ENCODE measurements at regions not wholly inside any gene's neighbourhood (a gene's known extent, or its start where the extent isn't known, plus 50 kb on each side); places are given as distances from the start of the nearest gene placed in this dataset.

- H3K4me3 ChIP-seq (ENCODE audit: control extremely low read depth in 1 of 5, extremely low read depth in 1 of 5, insufficient read depth in 1 of 5, low read depth in 2 of 5, low read length in 4 of 5): no peak overlapping the region
- DNase-seq (no peak), ATAC-seq (ENCODE audit: low read depth) (no peak)
- peaks cover 28 to 46% of the 10 kb centered on the region in 2 donors for H3K4me1 ChIP-seq (ENCODE audit: control insufficient read depth in 2 of 2, insufficient read depth in 2 of 2, low read length in 2 of 2)
- H3K9me3 Mint-ChIP-seq (ENCODE audit: insufficient read depth): peaks cover 6% of the 10 kb centered on the region
- no peaks in the 10 kb centered on the region for H3K36me3 ChIP-seq (replicated peaks in 1 of 2; ENCODE audit: control extremely low read depth in 1 of 2, control insufficient read depth in 1 of 2, extremely low read depth in 1 of 2, insufficient read depth in 2 of 2, low read length in 1 of 2)
- peaks cover 0 to 23% (median 5%) of the 10 kb centered on the region in 3 donors for H3K9me3 ChIP-seq (ENCODE audit: control extremely low read depth in 1 of 3, control insufficient read depth in 2 of 3, insufficient read depth in 1 of 3, low read length in 2 of 3)
- no peak overlapping the region for H3K27ac Mint-ChIP-seq
- H3K79me2 ChIP-seq (ENCODE audit: control insufficient read depth, insufficient read depth, low read length): no peaks in the 10 kb centered on the region
- no peak overlapping the region for H3K27ac ChIP-seq (ENCODE audit: low read length in 2 of 2)
- WGBS (ENCODE audit: insufficient coverage): 95% methylated on average over 20 of the region's 23 CpGs
- POLR2A ChIA-PET: no interaction called here
- peaks cover 33% of the 10 kb centered on the region for H3K27me3 Mint-ChIP-seq
- H3K9ac ChIP-seq (ENCODE audit: low read length): no peak overlapping the region
- intact Hi-C loops (cut with micrococcal nuclease): no loop called here
- CTCF ChIA-PET: no interaction called here
- H2AFZ ChIP-seq (ENCODE audit: insufficient read depth, low read depth, low read length, poor library complexity, severe bottlenecking): no peak overlapping the region
- TF ChIP-seq EZH2 (IDR thresholded peaks at IDR 0.05; ENCODE audit: borderline replicate concordance, insufficient read depth, low read depth, low read length, poor library complexity, severe bottlenecking) (no peak), CTCF (IDR thresholded peaks at IDR 0.05) (no peak)
- H3K4me1 Mint-ChIP-seq: peaks cover 46% of the 10 kb centered on the region
- H3K4me3 Mint-ChIP-seq: no peak overlapping the region
- H3K4me2 ChIP-seq (replicated peaks; ENCODE audit: low read depth, low read length, poor library complexity, severe bottlenecking): no peak overlapping the region
- H4K20me1 ChIP-seq (ENCODE audit: control insufficient read depth, insufficient read depth, low read length, poor library complexity, severe bottlenecking): no peaks in the 10 kb centered on the region
- H3K27me3 ChIP-seq (replicated peaks in 1 of 4; ENCODE audit: control extremely low read depth in 1 of 4, control insufficient read depth in 3 of 4, insufficient read depth in 4 of 4, low read length in 3 of 4): peaks cover 0 to 11% (median 3%) of the 10 kb centered on the region in 4 experiments
These were observed 123.4 kb downstream of the CRYAA start for GRCh38 chr21:43292041-43292865.

GRCh38 chr21:43291347-43291950 is 122.6 kb downstream of the CRYAA start:
- no peak for ATAC-seq (ENCODE audit: low read depth)
- H3K79me2 ChIP-seq (ENCODE audit: control insufficient read depth, insufficient read depth, low read length): no peaks in the 10 kb centered on the region
- DNase-seq: no peak
- H3K9me3 ChIP-seq (ENCODE audit: control extremely low read depth in 1 of 3, control insufficient read depth in 2 of 3, insufficient read depth in 1 of 3, low read length in 2 of 3): peaks cover 0 to 23% (median 5%) of the 10 kb centered on the region in 3 donors
- ChIA-PET POLR2A (no interaction called here), CTCF (no interaction called here)
- H3K4me2 ChIP-seq (replicated peaks; ENCODE audit: low read depth, low read length, poor library complexity, severe bottlenecking): no peak overlapping the region
- Mint-ChIP-seq H3K4me1 (peaks cover 39% of the 10 kb centered on the region), H3K9me3 (ENCODE audit: insufficient read depth) (peaks cover 6% of the 10 kb centered on the region), H3K27ac (no peak overlapping the region), H3K27me3 (peaks cover 27% of the 10 kb centered on the region), H3K4me3 (no peak overlapping the region)
- intact Hi-C loops (cut with micrococcal nuclease): no loop called here
- H3K9ac ChIP-seq (ENCODE audit: low read length): no peak overlapping the region
- H3K27ac ChIP-seq (ENCODE audit: low read length in 2 of 2): no peak overlapping the region
- H2AFZ ChIP-seq (ENCODE audit: insufficient read depth, low read depth, low read length, poor library complexity, severe bottlenecking): no peak overlapping the region
- H4K20me1 ChIP-seq (ENCODE audit: control insufficient read depth, insufficient read depth, low read length, poor library complexity, severe bottlenecking): no peaks in the 10 kb centered on the region
- WGBS (ENCODE audit: insufficient coverage): 94% methylated on average over 9 of the region's 14 CpGs
- peaks cover 26 to 38% of the 10 kb centered on the region in 2 donors for H3K4me1 ChIP-seq (ENCODE audit: control insufficient read depth in 2 of 2, insufficient read depth in 2 of 2, low read length in 2 of 2)
- TF ChIP-seq EZH2 (IDR thresholded peaks at IDR 0.05; ENCODE audit: borderline replicate concordance, insufficient read depth, low read depth, low read length, poor library complexity, severe bottlenecking) (no peak), CTCF (IDR thresholded peaks at IDR 0.05) (no peak)
- H3K27me3 ChIP-seq (replicated peaks in 1 of 4; ENCODE audit: control extremely low read depth in 1 of 4, control insufficient read depth in 3 of 4, insufficient read depth in 4 of 4, low read length in 3 of 4): peaks cover 0 to 11% (median 3%) of the 10 kb centered on the region in 4 experiments
- no peaks in the 10 kb centered on the region for H3K36me3 ChIP-seq (replicated peaks in 1 of 2; ENCODE audit: control extremely low read depth in 1 of 2, control insufficient read depth in 1 of 2, extremely low read depth in 1 of 2, insufficient read depth in 2 of 2, low read length in 1 of 2)
- H3K4me3 ChIP-seq (ENCODE audit: control extremely low read depth in 1 of 5, extremely low read depth in 1 of 5, insufficient read depth in 1 of 5, low read depth in 2 of 5, low read length in 4 of 5): no peak overlapping the region

Measured in B cell (primary cell).